ENCODE measurements at regions not wholly inside any gene's neighbourhood (a gene's known extent, or its start where the extent isn't known, plus 50 kb on each side); places are given as distances from the start of the nearest gene placed in this dataset.

DNA sequence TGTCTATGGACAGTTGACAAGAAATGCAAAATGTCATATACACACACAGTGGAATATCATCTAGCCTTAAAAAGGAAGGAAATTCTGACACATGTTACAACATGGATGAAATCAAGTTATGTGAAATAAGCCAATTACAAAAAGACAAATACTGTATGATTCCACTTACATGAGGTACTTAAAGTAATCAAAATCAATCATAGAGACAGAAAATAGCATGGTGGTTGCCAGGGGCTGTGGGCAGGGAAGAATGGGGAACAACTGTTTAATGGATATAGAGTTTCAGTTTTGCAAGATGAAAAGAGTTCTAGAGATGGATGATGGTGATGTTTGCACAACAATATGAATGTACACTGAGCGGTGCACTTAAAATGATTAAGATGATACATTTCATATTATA lies 613.8 kb upstream of the ZNF385D start:
- TF ChIP-seq, protein P1, sequence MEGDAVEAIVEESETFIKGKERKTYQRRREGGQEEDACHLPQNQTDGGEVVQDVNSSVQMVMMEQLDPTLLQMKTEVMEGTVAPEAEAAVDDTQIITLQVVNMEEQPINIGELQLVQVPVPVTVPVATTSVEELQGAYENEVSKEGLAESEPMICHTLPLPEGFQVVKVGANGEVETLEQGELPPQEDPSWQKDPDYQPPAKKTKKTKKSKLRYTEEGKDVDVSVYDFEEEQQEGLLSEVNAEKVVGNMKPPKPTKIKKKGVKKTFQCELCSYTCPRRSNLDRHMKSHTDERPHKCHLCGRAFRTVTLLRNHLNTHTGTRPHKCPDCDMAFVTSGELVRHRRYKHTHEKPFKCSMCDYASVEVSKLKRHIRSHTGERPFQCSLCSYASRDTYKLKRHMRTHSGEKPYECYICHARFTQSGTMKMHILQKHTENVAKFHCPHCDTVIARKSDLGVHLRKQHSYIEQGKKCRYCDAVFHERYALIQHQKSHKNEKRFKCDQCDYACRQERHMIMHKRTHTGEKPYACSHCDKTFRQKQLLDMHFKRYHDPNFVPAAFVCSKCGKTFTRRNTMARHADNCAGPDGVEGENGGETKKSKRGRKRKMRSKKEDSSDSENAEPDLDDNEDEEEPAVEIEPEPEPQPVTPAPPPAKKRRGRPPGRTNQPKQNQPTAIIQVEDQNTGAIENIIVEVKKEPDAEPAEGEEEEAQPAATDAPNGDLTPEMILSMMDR (IDR thresholded peaks at IDR 0.05): no peak
- no peak for TF ChIP-seq POLR2A (IDR thresholded peaks at IDR 0.05)

Measured in stomach (tissue), 4 donors.